Eye (tissue), 1 donor: ENCODE measurements at regions not wholly inside any gene's neighbourhood (a gene's known extent, or its start where the extent isn't known, plus 50 kb on each side); places are given as distances from the start of the nearest gene placed in this dataset.

ENCODE experiments used
- DNase-seq: peaks from one replicate; pipeline ENCODE4 v3.0.0-alpha.2; 2015

DNA sequence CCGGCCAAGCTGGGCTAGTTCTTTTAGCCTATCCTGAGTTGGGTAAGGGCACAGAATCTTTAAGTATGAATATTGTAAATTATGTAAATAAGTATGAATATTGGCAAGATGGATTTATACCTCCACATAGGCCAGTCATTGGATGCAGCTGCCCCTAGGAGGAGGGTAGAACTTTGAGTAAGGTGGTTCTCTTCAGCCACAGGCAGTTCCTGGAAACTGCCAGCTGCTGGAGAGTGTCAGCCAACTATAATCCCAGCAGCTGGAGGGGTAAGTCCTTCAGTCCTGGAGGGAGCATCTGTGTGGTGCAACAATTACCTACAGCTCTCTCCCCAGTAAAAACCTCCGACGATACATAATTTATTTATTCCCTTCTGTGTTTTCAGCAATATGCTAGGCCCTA lies 65.8 kb upstream of the TMPO start:
- peak; percentile 16 for DNase-seq

DNA sequence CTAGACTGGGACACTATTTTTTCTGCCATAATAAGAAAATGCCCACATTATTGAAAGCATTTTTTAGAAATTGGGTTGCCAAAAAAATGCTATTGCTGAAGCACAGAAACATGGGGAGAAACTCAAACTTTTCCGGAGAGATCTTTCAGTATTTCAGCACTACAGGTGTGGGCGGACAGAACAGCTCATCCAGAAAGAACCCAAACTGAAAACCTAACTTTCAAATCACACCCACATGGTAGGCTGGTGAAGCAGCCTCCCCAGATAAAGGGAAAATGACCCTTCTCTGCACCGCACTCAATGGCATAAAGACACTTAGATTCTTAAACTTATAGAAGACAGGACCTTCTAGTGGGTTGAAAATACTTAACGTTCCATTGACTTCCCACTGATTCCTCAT lies 62.3 kb upstream of the TMPO start:
- no peak for DNase-seq

DNA sequence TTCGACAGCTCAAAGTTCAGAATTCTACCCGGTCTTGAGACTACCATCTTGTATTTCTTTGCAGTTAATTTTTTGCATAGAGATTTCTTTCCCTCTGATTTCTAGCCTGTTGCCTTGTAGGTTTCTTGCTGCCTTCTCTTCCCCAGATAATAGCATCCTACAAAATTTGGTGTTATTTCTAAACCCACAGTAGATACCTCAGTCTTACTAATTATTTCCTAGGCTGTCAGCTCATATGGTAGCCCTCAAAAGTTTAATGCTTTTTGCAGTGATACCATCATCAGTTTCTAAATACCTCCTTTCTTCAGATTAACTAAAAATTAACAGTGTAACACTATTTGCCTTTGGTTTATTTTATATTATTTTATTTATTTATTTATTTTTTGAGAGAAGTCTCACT lies 61.9 kb upstream of the TMPO start:
- no peak for DNase-seq

DNA sequence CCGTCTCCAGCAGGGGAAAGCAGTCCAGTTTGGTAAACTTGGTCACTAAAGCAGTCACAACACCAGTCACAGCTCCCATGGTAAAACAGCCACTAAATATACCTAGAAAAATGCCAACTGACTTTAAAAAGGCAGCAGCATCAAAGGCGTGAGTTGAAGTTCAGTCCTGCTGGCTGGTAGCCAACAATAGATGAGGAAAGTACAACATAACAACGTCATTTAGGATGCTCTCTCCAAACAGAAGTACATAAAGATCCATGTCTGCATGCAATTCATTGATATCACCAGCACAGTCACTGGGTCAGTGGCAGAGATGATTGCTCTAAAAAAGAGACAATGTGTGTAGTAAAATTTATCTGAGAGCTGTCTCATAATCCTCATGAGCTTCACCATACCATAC lies 59.3 kb upstream of the TMPO start:
- DNase-seq, result no peak

DNA sequence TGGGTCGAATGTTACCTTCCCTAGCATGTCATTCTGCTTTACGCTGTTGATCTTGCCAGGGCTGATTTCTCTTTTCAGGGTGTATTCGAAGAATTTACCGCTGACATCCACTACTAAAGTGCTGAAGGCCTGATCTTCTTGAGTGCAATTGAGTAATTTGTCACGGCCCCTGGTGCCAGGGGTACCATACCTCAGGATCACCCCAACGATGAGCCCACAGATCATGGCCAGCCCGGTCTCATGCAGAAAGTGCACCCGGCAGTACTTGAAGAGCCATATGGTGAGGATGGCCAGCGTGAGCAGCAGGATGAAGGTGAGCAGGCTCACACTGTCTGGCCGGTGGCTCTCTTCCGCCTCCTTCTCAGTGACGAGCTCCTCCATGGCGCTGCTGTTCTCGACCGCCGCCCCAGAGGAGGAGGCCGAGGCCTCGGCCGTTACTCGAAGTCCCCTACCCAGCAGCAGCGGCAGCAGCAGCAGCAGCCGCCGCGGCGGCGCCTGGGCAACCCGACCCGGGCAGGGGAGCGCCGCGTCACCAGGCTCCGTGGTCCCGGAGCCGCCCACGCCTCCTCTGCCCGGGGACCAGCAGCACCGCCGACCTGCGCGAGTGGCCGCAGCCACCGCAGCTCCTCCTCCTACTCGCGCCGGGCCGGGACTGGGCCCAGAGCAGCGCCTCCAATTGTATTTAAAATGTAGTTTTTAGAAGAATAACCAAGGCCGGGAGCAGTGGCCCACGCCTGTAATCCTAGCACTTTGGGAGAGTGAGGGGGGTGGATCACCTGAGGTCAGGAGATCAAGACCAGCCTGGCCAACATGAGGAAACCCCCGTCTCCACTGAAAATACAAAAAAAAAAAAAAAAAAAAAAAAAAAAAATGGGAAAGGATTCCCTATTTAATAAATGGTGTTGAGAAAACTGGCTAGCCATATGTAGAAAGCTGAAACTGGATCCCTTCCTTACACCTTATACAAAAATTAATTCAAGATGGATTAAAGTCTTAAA lies 58.5 kb upstream of the TMPO start:
- peak; percentile 77 for DNase-seq

DNA sequence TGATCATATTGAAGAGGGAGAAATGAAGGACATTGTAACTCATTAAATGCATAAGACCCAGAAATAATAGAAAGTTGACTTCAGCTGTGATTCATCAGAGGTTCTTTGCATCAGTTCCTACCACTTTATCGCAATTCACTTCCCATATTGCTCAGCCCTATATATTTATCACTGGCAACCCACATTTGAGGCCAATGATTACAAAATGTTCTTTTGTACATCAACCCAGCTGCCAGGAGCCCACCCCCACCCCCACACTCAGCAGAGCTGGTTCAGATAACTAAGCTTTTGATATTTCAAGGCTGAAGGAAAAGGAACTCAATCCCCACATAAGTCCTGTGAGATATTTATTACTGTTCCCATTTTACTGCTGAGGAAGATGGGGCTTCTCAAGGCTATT lies 51.2 kb upstream of the TMPO start:
- DNase-seq, result no peak

DNA sequence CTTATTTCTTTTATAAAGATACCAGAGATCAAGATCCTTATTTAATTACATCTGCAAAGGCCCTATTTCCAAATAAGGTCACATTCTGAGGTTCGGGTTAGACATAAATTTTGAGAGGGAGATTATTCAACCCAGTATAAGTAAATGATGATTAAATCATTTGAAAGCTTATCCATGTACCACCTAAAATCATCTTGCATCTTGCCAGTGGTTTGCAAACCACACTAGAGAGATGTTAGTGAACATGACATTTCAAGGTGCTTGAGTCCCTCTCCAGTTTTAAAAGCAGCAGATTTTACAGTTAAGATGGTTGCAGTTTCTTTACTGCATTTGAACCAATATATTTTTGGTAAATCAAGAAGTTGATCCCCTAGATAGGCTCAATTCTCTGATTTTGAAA lies 49.9 kb upstream of the TMPO start:
- no peak for DNase-seq
